NOMO-1 (cell line): ENCODE measurements at regions not wholly inside any gene's neighbourhood (a gene's known extent, or its start where the extent isn't known, plus 50 kb on each side); places are given as distances from the start of the nearest gene placed in this dataset.
"Not testable (repeated sequence)": the region's sequence is repeated elsewhere in the genome, so short reads cannot be mapped to it uniquely, and the experiment has no call there.

Experiments
- DNase-seq, 2 experiments: peaks; one replicate each; lab custom pipeline; 2025; ENCODE audit not compliant: unreplicated experiment in 2 of 2; lab: John Stamatoyannopoulos, UW

DNA sequence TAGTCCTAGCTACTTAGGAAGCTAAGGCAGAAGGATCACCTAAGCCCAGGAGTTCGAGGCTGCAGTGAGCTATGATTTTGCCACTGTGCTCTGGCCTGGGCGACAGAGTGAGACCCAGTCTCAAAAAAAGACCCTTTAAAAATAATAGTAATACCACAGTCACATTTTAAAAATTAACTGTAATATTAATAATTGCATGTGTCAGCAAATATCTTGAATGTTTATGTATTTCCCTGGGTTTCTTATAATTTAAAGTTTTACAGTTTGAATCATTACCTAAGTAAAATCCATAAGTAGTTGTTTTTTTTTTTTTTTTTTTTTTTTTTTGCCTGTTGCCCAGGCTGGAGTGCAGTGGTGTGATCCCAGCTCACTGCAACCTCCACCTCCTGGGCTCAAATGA, 69.2 kb downstream of the LYZL2 start:
- no peak for DNase-seq

DNA sequence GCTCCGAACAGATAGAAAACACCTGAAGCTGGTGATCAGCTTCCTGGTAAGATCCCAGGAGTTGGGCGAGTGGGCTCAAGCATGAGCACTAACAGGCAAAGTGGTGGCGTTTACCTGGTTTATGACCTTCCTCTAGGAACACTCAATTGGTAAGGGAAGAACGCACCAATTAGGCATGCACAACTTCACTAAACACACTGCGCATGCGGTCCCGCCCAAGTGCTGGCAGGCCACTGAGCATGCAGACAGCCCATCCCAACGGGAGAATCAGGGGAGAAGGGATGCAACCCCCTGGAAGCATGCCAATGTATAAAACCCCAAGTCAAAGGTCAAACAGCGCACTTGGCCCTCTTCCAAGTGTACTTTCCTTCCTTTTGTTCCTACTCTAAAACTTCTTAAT, 70.4 kb downstream of the LYZL2 start:
- DNase-seq = no peak

DNA sequence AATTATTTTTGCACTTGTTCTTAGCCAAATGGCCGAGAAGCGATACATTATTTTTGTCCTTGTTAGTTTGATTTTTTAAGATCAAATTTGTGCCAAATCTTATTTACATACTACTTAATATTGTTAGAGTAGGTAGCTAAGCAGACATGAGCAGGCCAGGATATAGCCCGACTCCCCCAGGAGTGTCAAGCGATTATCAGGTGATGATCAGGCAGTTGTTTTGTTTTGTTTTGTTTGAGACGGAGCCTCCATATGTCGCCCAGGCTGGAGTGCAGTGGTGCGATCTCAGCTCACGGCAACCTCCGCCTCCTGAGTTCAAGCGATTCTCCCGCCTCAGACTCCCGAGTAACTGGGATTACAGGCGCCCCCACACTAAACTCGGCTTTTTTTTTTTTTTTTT, 71.1 kb downstream of the LYZL2 start:
- no peak for DNase-seq

DNA sequence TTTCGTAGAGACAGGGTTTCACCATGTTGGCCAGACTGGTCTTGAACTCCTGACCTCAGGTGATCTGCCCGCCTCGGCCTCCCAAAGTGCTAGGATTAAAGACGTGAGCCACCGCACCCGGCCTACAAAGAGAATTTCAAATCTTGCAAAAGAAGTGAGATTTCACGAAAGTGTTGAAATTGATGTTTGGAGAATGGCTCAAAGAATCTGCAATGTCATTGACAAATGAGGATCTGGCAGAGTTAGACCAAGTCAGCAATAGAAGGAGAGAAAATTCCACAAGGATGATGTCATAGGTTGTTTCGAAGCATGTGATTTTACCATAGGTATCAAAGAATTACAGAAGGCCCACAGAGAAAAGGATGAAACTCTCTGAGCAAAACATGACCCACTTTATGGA, 71.7 kb downstream of the LYZL2 start:
- DNase-seq = peak; percentile 28 to 69

DNA sequence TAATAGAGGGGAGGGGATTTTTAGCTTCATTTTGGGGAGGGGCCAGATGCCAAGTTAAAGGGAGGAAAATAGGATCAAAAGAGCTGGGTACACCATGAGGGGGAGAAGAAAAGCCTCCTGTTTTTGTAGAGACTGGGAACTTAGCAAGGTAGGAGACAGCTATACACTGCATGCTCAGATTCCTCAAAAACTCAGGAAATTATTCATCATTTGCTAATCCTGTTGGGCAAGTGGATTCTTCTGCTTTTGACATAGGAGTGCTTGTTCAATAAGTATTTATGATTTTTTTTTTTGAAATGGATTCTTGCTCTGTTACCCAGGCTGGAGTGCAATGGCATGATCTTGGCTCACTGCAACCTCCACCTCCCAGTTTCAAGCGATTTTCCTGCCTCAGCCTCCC, 73.4 kb downstream of the LYZL2 start:
- DNase-seq = peak; percentile 19 to 47

DNA sequence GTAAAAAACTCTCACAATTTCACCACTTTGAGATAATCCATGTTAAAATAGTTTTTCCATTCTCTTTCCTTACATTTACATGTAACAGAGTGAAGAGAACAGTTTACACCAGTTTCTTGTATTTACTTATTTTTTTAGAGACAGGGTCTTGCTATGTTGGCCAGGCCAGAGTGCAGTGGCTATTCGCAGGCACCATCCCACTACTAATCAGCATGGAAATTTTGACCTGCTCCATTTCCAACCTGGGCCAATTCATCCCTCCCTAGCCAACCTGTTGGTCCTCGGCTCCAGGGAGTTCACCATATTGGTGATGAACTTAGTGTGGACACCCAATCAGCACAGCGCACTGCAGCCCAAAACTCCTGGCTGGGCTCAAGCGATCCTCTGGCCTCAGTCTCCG, 74.1 kb downstream of the LYZL2 start:
- DNase-seq = no peak

DNA sequence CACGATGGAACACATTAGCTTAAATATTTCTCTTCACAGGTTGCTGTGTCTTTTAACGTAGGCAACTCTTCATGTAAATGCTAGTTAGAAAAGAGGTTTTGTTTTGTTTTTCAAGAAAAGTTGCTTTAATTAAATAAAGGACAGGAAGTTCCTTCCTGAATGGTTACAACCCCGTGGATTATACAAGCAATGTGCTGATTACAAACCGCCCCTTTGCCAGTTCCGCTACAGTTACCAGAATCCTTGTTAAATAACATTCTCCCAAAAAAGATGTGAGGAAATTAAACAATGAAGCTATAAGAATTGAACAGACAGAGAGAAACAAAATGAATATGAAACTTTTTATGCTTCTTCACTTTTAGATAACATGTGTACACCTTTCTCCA, 75.1 kb downstream of the LYZL2 start:
- DNase-seq = no peak

DNA sequence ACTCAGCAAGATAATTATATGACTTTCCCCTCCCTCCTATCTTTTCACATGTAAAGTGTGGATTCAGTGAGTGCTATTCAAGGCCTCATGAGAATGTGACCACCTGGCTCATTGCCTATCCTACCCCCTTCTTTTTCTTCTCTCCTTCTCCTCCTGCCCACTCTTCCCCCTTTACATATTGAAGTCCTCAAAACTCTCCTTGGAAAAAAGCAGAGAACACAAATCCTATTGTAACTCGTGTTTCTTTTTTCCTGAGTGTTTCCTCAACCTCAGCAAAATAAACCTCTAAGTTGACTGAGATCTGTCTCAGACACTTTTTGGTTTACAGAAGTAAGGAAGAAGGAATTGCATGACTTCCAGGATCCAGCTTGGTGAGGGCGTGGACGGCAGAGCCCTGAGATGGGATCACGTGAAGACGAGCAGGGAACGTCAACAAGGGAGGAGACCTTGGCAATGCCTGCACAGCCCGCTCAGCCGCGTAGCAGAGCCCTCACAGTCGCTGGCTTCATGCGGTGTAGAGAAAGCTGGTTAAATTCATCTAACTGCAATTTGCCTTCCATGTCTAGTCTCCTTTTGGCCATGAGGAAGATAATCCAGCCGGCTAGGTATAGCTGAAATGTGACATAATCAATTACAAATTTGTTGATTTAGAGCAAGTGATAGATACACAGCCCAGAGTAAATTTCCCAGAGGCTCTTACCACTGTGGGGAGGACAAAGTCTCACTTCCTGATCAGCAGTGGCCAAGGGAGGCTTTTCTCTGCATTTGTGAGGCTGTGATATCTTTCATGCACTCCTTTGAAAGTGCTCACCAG, 75.7 kb downstream of the LYZL2 start:
- DNase-seq = peak in 1 of 2 experiments; percentile 18

DNA sequence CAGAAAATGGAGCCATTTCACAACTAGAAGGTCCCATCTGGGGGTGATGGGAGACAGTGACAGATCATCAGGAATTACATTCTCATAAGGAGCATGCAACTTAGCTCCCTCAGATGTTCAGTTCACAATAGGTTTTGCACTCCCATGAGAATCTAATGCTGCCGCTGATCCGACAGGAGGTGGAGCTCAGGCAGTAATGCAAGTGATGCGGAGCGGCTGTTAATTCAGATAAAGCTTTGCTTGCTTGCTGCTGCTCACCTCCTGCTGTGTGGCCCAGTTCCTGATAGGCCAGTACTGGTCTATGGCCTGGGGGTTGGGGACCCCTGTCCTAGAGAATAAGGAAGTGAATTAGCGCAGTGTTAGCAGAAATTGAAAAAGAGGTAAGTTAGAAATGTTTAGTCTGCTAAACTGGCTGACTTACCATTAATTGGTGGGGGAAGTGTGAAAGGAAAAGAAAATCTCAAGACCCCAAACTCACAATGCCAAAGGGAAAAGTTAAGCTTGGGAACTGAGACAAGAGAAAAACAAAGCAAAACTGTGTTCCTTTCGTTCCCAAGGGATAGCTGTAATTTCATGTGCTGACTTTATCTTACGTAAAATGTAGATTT, 76.4 kb downstream of the LYZL2 start:
- no peak for DNase-seq

DNA sequence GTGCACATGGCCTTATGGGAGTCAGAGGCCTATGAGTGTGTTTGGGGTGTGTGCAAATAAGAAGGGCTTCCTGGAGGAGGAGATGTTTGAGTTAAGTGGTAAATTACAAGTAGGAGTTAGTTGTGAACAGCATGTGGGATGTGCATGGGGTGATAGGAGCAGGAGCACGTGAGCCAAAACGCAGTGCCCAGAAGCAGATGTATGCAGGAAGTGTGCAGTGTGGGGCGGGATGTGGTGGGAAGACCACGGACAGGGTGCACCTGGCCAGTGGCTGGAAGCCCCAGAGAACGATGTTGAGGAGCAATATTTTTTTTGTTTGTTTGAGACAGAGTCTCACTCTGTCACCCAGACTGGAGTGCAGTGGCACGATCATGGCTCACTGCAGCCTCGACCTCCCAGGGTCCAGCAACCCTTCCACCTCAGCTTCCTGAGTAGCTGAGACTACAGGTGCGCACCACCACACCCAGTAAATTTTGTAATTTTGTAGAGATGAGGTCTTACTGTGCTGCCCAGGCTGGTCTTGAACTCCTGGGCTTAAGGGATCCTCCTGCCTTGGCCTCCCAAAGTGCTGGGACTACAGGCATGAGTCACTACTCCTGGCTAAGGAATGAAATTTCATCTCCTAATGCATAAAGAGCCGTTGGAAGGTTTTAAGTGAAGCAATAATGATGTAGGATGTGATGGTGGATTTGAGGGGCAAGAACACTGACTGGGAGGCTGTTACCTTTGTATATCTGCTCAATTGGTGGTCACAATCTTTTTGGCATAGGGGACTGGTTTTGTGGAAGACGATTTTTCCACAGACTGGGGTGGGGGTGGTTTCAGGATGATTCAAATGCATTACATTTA, 78.4 kb downstream of the LYZL2 start:
- DNase-seq = no peak

DNA sequence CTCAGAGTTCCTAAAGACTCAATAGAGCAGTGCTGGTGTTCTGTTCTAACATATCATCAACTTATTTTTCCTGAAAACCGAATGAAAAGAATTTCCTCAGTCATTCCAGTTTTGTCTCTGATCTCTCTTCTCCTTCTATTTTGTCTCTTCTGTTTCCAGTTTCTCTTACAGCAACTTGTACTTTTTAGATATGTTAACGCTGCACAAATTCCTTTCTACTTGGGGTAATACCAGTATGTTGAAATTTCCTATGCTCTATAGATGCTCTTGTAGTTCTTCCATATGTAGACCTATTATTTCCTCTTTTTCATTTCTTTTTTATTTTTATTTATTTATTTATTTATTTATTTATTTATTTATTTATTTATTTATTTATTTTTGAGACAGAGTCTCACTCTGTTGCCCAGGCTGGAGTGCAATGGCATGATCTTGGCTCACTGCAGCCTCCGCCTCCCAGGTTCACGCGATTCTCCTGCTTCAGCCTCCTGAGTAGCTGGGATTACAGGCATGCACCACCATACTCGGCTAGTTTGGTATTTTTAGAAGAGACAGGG, 80.3 kb downstream of the LYZL2 start:
- peak in 1 of 2 experiments; percentile 45 for DNase-seq

DNA sequence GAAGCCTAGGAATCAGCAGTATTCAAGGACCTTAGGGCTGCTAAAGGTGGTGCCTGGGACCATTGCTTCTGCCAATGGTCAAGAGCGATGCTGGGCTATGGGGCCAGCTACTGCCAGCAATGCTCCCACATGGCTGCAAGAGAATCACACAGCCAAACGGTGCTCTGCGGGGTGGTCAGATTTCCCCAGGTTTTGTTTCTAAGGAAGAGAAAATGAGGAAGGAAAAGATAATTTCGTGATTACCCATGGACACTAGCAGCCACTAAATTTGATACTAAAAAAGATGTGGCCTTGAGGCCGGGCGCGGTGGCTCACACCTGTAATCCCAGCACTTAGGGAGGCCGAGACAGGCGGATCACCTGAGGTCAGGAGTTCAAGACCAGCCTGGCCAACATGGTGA, 83.0 kb downstream of the LYZL2 start:
- DNase-seq = peak in 1 of 2 experiments; percentile 45

DNA sequence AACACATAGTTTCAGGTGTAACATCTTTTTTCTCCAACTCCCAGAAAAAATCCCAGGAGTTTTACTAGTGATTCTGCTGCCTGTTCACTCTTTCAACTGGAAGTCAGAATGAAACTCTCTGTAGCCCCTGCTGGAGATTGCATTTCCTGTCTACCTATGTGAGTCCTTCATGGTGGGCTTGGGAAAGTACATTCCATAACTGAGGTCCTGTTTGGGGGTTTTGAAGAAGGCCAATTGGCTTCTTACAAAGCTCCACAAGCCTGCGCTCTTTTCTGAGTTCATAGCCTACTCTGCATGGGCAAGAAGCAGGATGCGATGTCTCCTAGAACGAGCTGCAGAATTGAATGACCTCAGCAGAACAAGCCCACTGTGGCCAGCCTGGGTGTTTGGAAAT, 86.7 kb downstream of the LYZL2 start:
- DNase-seq = no peak

DNA sequence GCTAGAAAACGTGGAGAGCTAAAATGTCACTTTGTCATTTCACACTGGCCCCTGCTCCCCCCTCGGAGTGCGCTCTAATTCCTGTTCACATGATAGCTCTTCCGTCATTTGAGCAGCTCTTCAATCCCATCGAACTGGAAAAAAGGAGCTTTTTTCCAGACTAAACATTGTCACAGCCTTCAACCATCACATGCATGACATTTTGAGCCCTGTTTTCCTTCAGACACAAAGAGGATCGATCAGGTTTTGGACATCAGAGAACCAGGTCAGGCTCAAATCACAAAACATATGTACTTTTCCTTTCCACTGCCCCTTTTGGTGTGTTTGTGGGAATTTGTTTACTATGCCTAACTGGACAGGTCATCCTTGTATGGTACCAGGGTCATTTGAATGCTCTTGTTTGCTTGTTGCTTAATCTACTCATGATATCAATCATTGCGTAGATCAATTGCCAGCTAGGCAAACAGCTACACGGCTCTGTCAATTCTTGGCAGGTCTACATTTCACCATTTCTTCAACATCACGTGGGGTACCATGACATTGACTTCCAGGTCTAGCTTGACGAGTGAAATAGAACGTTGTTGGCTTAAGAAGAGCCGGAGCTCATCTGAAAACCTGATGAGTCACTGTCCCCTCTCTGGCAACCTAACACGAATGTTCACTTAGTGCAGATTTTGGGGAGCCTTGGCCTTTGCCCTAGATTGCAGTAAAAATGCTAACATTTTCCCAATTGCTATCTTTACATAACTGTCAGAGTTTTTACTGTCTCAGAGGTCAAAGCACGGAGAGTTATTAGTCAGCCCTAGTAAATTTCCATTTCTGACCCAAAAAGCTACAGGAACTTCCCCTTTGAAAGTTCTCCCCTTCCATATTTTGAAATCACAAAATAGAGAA, 87.3 kb downstream of the LYZL2 start:
- DNase-seq = peak; percentile 91 to 93

DNA sequence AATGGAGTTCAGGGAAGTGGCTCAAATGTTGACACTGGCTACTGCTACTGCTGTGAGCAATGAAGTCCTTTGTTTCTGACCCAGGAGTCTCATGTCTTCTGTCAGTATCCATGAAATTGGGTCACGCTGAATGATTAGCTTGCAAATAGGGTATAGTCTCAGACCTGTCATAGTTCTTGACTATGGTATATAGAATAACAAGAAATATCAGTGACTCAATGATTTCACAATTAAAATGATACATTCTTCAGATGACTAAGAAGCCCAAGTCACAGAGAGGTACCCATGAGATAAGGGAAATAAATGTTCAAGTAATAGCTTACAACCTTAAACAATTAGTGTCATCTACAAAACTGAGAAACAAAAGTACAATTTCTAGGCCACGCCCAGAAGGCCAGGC, 89.3 kb downstream of the LYZL2 start:
- peak in 1 of 2 experiments; percentile 12 for DNase-seq

DNA sequence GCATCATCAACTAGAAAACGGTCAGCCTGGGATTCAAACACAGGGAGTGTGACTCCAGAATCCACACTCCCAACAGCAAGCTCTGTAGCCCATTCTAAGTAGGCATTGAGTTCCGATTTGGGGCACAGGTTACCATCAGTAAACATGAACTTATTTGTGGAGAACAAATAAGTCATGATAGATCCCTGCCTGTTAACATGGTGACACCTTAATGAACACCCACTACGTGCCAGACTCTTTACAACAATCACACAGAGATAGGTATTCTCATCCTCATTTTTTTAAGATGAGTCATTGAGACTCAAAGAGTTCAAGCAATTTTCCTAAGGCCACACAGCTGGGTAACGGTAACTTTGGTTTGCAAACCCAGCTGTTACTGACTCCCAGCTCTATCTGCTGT, 91.5 kb downstream of the LYZL2 start:
- no peak for DNase-seq

DNA sequence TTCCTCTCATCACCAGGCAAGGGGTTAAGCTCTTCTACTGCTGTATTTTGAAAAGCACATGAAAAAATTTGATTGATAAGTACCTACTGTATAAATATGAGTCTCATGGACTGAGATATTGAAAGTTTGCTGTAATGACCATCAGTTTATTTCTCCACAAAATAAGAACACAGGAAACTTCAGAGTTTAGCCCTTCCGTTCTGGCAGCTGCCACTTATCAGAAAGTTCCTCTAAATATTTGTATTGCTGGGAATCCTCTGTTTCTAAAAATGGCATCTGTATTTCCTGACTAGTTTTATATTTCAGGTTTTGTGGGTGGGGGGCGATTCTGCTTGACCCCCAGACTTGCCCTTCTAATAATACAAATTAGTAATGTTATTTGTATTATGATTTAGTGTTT, 92.0 kb downstream of the LYZL2 start:
- DNase-seq = no peak

DNA sequence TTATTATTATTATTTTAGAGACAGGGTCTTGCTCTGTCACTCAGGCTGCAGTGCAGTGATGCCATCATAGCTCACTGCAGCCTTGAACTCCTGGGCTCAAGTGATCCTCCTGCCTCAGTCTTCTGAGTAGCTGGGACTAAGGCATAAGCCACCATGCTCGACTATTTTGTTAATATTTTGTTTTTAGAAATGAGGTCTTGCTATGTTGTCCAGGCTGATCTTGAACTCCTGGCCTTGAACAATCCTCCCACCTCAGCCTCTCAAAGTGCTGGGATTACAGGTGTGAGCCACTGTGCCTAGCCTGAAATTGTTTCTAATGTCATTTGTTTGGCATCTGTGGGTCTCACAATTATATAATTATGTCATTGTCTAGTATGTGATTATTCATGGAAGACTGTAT, 92.4 kb downstream of the LYZL2 start:
- not testable (repeated sequence) for DNase-seq

DNA sequence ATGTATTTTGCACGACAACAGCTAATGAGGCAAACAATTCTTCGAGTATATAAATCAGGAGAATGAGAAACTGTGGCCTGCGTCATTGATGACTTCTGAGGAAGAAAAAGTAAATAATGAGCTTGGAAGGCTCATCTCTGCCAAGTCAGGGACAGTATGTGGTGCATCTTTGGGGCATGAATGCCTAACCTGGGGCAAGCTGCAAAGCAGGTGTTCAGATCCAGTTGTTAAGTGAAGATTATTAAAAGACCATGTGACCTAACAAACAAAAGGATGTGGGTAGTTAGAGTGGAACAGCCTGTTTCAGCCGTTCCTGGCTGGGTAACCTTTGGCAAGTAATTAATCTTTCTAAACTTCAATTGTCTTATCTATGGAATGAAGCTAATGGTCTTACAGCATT, 93.0 kb downstream of the LYZL2 start:
- no peak for DNase-seq

DNA sequence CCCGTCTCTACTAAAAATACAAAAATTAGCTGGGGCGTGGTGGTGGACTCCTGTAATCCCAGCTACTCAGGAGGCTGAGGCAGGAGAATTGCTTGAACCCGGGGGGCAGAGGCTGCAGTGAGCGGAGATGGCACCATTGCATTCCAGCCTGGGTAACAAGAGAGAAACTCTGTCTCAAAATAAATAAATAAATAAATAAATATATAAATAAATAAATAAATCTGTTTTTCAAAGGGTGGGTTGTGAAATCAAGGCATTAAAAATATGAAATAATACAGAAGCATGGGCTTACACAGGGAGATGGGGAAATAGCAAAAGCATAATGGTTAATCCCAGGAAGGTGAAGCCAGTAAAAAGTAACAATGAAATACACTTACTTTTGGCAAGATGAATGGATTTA, 93.9 kb downstream of the LYZL2 start:
- no peak for DNase-seq
